GM23338 (cell line): ENCODE measurements at regions not wholly inside any gene's neighbourhood (a gene's known extent, or its start where the extent isn't known, plus 50 kb on each side); places are given as distances from the start of the nearest gene placed in this dataset.

Experiments used
- ATAC-seq: fragments of 200-7000 bp; cut with Tn5 transposase; 3 replicates; pipeline ENCODE4 v1.9.1; 2020
- DNase-seq: peaks from one replicate; pipeline ENCODE4 v3.0.0-alpha.2; 2015; ENCODE audit warnings: low spot score
- H2AFZ ChIP-seq: fragments of 200-600 bp; sonication (generic); 2 replicates; pipeline ENCODE4 v1.8.0; 2016; ENCODE audit warnings: antibody characterized with exemption, mild to moderate bottlenecking, moderate library complexity
- H3F3A ChIP-seq: fragments of 200-600 bp; sonication (generic); replicated peaks from 2 replicates; pipeline ENCODE4 v1.8.0; 2017; ENCODE audit warnings: antibody characterized with exemption, mixed run types, low read depth
- H3K27ac ChIP-seq: fragments of 200-600 bp; sonication (generic); 2 replicates; pipeline ENCODE4 v1.6.1; 2016; ENCODE audit warnings: low read depth
- H3K27me3 ChIP-seq: fragments of 200-600 bp; sonication (generic); 2 replicates; pipeline ENCODE4 v1.8.0; 2016; ENCODE audit warnings: mild to moderate bottlenecking, mixed run types, moderate library complexity; ENCODE audit not compliant: insufficient read depth
- H3K36me3 ChIP-seq: fragments of 200-600 bp; sonication (generic); 2 replicates; pipeline ENCODE4 v1.8.0; 2016; ENCODE audit warnings: mild to moderate bottlenecking; ENCODE audit not compliant: insufficient read depth
- H3K4me1 ChIP-seq: fragments of 200-600 bp; sonication (generic); 2 replicates; pipeline ENCODE4 v1.8.0; 2016; ENCODE audit warnings: mild to moderate bottlenecking, moderate library complexity; ENCODE audit not compliant: insufficient read depth
- H3K4me2 ChIP-seq: fragments of 200-600 bp; sonication (generic); 2 replicates; pipeline ENCODE4 v1.7.1; 2017; ENCODE audit warnings: mixed run types
- H3K4me3 ChIP-seq: fragments of 200-600 bp; sonication (generic); 2 replicates; pipeline ENCODE4 v1.6.1; 2016; ENCODE audit warnings: mixed run types
- H3K79me2 ChIP-seq: fragments of 200-600 bp; sonication (generic); replicated peaks from 2 replicates; pipeline ENCODE4 v1.8.0; 2017; ENCODE audit warnings: mild to moderate bottlenecking; ENCODE audit not compliant: insufficient read depth
- H3K9me2 ChIP-seq: fragments of 200-600 bp; sonication (generic); 2 replicates; pipeline ENCODE4 v1.8.0; 2017; ENCODE audit not compliant: insufficient read depth
- H4K20me1 ChIP-seq: fragments of 200-600 bp; sonication (generic); replicated peaks from 2 replicates; pipeline ENCODE4 v1.8.0; 2017; ENCODE audit warnings: mild to moderate bottlenecking; ENCODE audit not compliant: insufficient read depth
- H3K27ac Mint-ChIP-seq: 2 replicates; pipeline ENCODE4 v1.8.0; 2020; ENCODE audit warnings: inconsistent platforms, mild to moderate bottlenecking, moderate library complexity, mixed read lengths
- H3K27me3 Mint-ChIP-seq: 3 replicates; pipeline ENCODE4 v1.8.0; 2022; ENCODE audit warnings: low read depth, mild to moderate bottlenecking, moderate library complexity, mixed read lengths, inconsistent platforms; ENCODE audit not compliant: insufficient read depth, poor library complexity
- H3K36me3 Mint-ChIP-seq: 3 replicates; pipeline ENCODE4 v1.8.0; 2021; ENCODE audit warnings: low read depth, mild to moderate bottlenecking, inconsistent platforms, moderate library complexity, mixed read lengths
- H3K4me1 Mint-ChIP-seq: 3 replicates; pipeline ENCODE4 v1.8.0; 2020; ENCODE audit warnings: mild to moderate bottlenecking, inconsistent platforms, mixed read lengths
- H3K4me3 Mint-ChIP-seq: 3 replicates; pipeline ENCODE4 v1.8.0; 2021; ENCODE audit warnings: moderate library complexity, mild to moderate bottlenecking, inconsistent platforms, mixed read lengths
- H3K9me3 Mint-ChIP-seq: 3 replicates; pipeline ENCODE4 v1.8.0; 2020; ENCODE audit warnings: moderate library complexity, mild to moderate bottlenecking, inconsistent platforms, mixed read lengths
- CREB1 ChIP-seq: fragments of 250-450 bp; sonication (Bioruptor Pico); IDR thresholded peaks from 2 replicates; pipeline ENCODE4 v1.5.0; 2020; ENCODE audit warnings: low read depth, mild to moderate bottlenecking, moderate library complexity
- CTCF ChIP-seq, 2 experiments: fragments of 200-600 bp in 1 of 2; sonication (generic) in 1 of 2; conservative IDR thresholded peaks; 2 replicates each; pipeline versions ENCODE4 v1.5.1 to v1.6.1; 2016 to 2017; ENCODE audit warnings: antibody characterized with exemption in 2 of 2, low read depth in 2 of 2, mild to moderate bottlenecking in 2 of 2, moderate library complexity in 1 of 2
- ETS1 ChIP-seq: IDR thresholded peaks from 2 replicates; pipeline ENCODE4 v1.6.1; 2016; ENCODE audit warnings: antibody characterized with exemption
- EZH2 ChIP-seq: fragments of 200-600 bp; sonication (generic); IDR thresholded peaks from one replicate; pipeline ENCODE4 v1.8.0; 2017; ENCODE audit warnings: antibody characterized with exemption, mild to moderate bottlenecking, low read depth; ENCODE audit not compliant: unreplicated experiment
- EZH2phosphoT487 ChIP-seq: fragments of 200-600 bp; sonication (generic); IDR thresholded peaks from one replicate; pipeline ENCODE4 v1.8.1; 2018; ENCODE audit warnings: antibody characterized with exemption; ENCODE audit not compliant: unreplicated experiment
- JUNB ChIP-seq: IDR thresholded peaks from one replicate; pipeline ENCODE4 v1.6.1; 2016; ENCODE audit warnings: antibody characterized with exemption; ENCODE audit not compliant: unreplicated experiment
- NANOG ChIP-seq: IDR thresholded peaks from 2 replicates; pipeline ENCODE4 v1.6.1; 2016; ENCODE audit warnings: antibody characterized with exemption, borderline replicate concordance
- POLR2AphosphoS5 ChIP-seq: IDR thresholded peaks from 2 replicates; pipeline ENCODE4 v1.6.1; 2016; ENCODE audit warnings: antibody characterized with exemption, low read depth
- REST ChIP-seq: IDR thresholded peaks from one replicate; pipeline ENCODE4 v1.6.1; 2018; ENCODE audit warnings: antibody characterized with exemption; ENCODE audit not compliant: unreplicated experiment
- STAT1 ChIP-seq: IDR thresholded peaks from one replicate; pipeline ENCODE4 v1.6.1; 2016; ENCODE audit warnings: antibody characterized with exemption; ENCODE audit not compliant: unreplicated experiment
- ZNF114 ChIP-seq: fragments of 250-450 bp; sonication (Bioruptor Pico); IDR thresholded peaks from 2 replicates; pipeline ENCODE4 v1.5.0; 2020; ENCODE audit warnings: mild to moderate bottlenecking, moderate library complexity
- ZNF331 ChIP-seq: fragments of 250-450 bp; sonication (Bioruptor Pico); IDR thresholded peaks from 2 replicates; pipeline ENCODE4 v1.5.0; 2020; ENCODE audit warnings: low read depth, mild to moderate bottlenecking, moderate library complexity
- ZNF462 ChIP-seq: fragments of 250-450 bp; sonication (Bioruptor Pico); IDR thresholded peaks from 2 replicates; pipeline ENCODE4 v1.5.0; 2020; ENCODE audit warnings: mild to moderate bottlenecking, moderate library complexity

GRCh38 chr12:63223128-63223527 is 72.1 kb upstream of the AVPR1A start (continued):
- no peak for TF ChIP-seq JUNB
- no peak for TF ChIP-seq EZH2
- TF ChIP-seq STAT1: no peak
- TF ChIP-seq EZH2phosphoT487: no peak

- H3K4me2 ChIP-seq: no peak overlapping the region
- no peak for TF ChIP-seq EZH2phosphoT487
- no peak for TF ChIP-seq CREB1 (CRISPR knock-in tag)
- TF ChIP-seq REST: no peak
- no peak for TF ChIP-seq ETS1
- TF ChIP-seq ZNF462 (CRISPR knock-in tag): no peak
- TF ChIP-seq EZH2: no peak
- TF ChIP-seq ZNF331 (CRISPR knock-in tag): no peak
- TF ChIP-seq JUNB: no peak
- TF ChIP-seq CTCF (conservative IDR thresholded peaks at IDR 0.05; ENCODE audit: low read depth in 2 of 2): no peak
- no peak for TF ChIP-seq NANOG
- no peak for TF ChIP-seq STAT1
- TF ChIP-seq POLR2AphosphoS5: no peak
- TF ChIP-seq ZNF114 (CRISPR knock-in tag): no peak
- no peaks in the 10 kb centered on the region for H3F3A ChIP-seq
- H3K27ac ChIP-seq: no peak overlapping the region
- no peaks in the 10 kb centered on the region for H3K36me3 ChIP-seq
- H3K4me3 Mint-ChIP-seq: no peak overlapping the region
- DNase-seq (no peak), ATAC-seq (no peak)
- no peak overlapping the region for H3K4me3 ChIP-seq
- H3K27me3 ChIP-seq: no peaks in the 10 kb centered on the region
- no peaks in the 10 kb centered on the region for H3K79me2 ChIP-seq
- peaks cover 11% of the 10 kb centered on the region; the same call in 2 of the 3 replicates for H3K4me1 Mint-ChIP-seq
- H4K20me1 ChIP-seq: no peaks in the 10 kb centered on the region
- no peak overlapping the region for H3K27ac Mint-ChIP-seq
- H2AFZ ChIP-seq: no peak overlapping the region
- H3K9me3 Mint-ChIP-seq: no peaks in the 10 kb centered on the region
- H3K27me3 Mint-ChIP-seq: peaks cover 4% of the 10 kb centered on the region
- H3K36me3 Mint-ChIP-seq: no peaks in the 10 kb centered on the region
- no peaks in the 10 kb centered on the region; the same call in 1 of the 2 replicates for H3K4me1 ChIP-seq
- H3K9me2 ChIP-seq: no peaks in the 10 kb centered on the region
Observed at GRCh38 chr12:63222582-63222981, 71.6 kb upstream of the AVPR1A start.
